Endothelial cell of umbilical vein (primary cell): ENCODE measurements at regions not wholly inside any gene's neighbourhood (a gene's known extent, or its start where the extent isn't known, plus 50 kb on each side); places are given as distances from the start of the nearest gene placed in this dataset.

ENCODE experiments used
- BruUV-seq: library from RNA; stranded (reverse); fragments of 400-500 nt; replicated peaks from 2 replicates; lab custom pipeline; 2021; lab: Mats Ljungman, UMichigan
- CTCF ChIA-PET: fragments of 300-600, 350-600 bp; sonication (Branson Sonifier 250); formaldehyde crosslinking; loops from one replicate; lab custom pipeline; 2021; ENCODE audit warnings: antibody characterized with exemption, inconsistent platforms; lab: Charles Lee
- POLR2A ChIA-PET: fragments of 300-600, 350-600 bp; sonication (Branson Sonifier 250); formaldehyde crosslinking; loops from one replicate; lab custom pipeline; 2021; ENCODE audit warnings: antibody characterized with exemption, inconsistent platforms; lab: Charles Lee
- DNase-seq: peaks from one replicate; pipeline ENCODE4 v3.0.0-alpha.2; 2011; ENCODE audit warnings: low read depth, low spot score
- FAIRE-seq: peaks from 2 replicates; lab custom pipeline; 2011; peaks lifted over from hg19 to GRCh38; lab: Jason Lieb, UNC
- H2AFZ ChIP-seq: 2 replicates; pipeline ENCODE4 v1.6.0; 2012; ENCODE audit warnings: low read depth, low read length, control low read depth, inconsistent platforms
- H3K27ac ChIP-seq: 2 replicates; pipeline ENCODE4 v1.5.1; 2011; ENCODE audit warnings: low read depth, mild to moderate bottlenecking, control low read depth, low read length, moderate library complexity; ENCODE audit not compliant: insufficient read depth
- H3K27me3 ChIP-seq, 2 experiments: 2 replicates each; pipeline versions ENCODE4 v1.6.0 to v1.6.1; 2011; ENCODE audit warnings: low read length in 2 of 2, mixed read lengths in 1 of 2; ENCODE audit not compliant: control insufficient read depth in 2 of 2, insufficient read depth in 2 of 2
- H3K36me3 ChIP-seq, 2 experiments: 2 replicates in 1 of 2; 3 replicates in 1 of 2; pipeline ENCODE4 v1.5.1; 2011; ENCODE audit warnings: low read length in 2 of 2, mild to moderate bottlenecking in 1 of 2, moderate library complexity in 1 of 2; ENCODE audit not compliant: control insufficient read depth in 2 of 2, insufficient read depth in 2 of 2; ENCODE audit errors: extremely low read depth in 1 of 2
- H3K4me1 ChIP-seq: 3 replicates; pipeline ENCODE4 v1.5.1; 2011; ENCODE audit warnings: mild to moderate bottlenecking, low read length; ENCODE audit not compliant: control insufficient read depth, insufficient read depth; ENCODE audit errors: extremely low read depth
- H3K4me2 ChIP-seq: 2 replicates; pipeline ENCODE4 v1.6.1; 2011; ENCODE audit warnings: low read length, control low read depth, mixed read lengths; ENCODE audit not compliant: insufficient read depth
- H3K4me3 ChIP-seq, 3 experiments: fragments of 200-600 bp in 1 of 3; sonication (generic), shearing (Covaris generic) in 1 of 3; replicated peaks in 1 of 3; 2 replicates each; pipeline ENCODE4 v1.5.1; 2011 to 2016; ENCODE audit warnings: control low read depth in 3 of 3, low read length in 3 of 3, mild to moderate bottlenecking in 2 of 3, inconsistent platforms in 1 of 3, low read depth in 1 of 3, moderate library complexity in 1 of 3; ENCODE audit not compliant: insufficient read depth in 1 of 3
- H3K79me2 ChIP-seq: 2 replicates; pipeline ENCODE4 v1.6.0; 2012; ENCODE audit warnings: low read length, inconsistent platforms; ENCODE audit not compliant: control insufficient read depth, insufficient read depth
- H3K9ac ChIP-seq: replicated peaks from 2 replicates; pipeline ENCODE3; 2011; ENCODE audit warnings: low read length, control low read depth; ENCODE audit not compliant: insufficient read depth; ENCODE audit errors: extremely low read depth
- H3K9me1 ChIP-seq: replicated peaks from 3 replicates; pipeline ENCODE4 v1.6.0; 2011; ENCODE audit warnings: mild to moderate bottlenecking, low read length; ENCODE audit not compliant: control insufficient read depth, insufficient read depth; ENCODE audit errors: extremely low read depth
- H3K9me3 ChIP-seq: replicated peaks from 2 replicates; pipeline ENCODE4 v1.5.1; 2012; ENCODE audit warnings: low read length, inconsistent platforms; ENCODE audit not compliant: control insufficient read depth, insufficient read depth
- H4K20me1 ChIP-seq: replicated peaks from 2 replicates; pipeline ENCODE3; 2011; ENCODE audit warnings: mild to moderate bottlenecking, low read length; ENCODE audit not compliant: control insufficient read depth, insufficient read depth; ENCODE audit errors: extremely low read depth
- EZH2 ChIP-seq: IDR thresholded peaks from 2 replicates; pipeline ENCODE4 v1.6.1; 2012; ENCODE audit warnings: borderline replicate concordance, low read depth, mild to moderate bottlenecking, moderate library complexity, low read length, inconsistent platforms; ENCODE audit not compliant: severe bottlenecking
- FOS ChIP-seq: IDR thresholded peaks from 2 replicates; pipeline ENCODE4 v1.6.1; 2011; ENCODE audit warnings: mild to moderate bottlenecking, low read length, moderate library complexity, borderline replicate concordance; ENCODE audit not compliant: insufficient read depth
- GATA2 ChIP-seq: IDR thresholded peaks from 2 replicates; pipeline ENCODE4 v1.7.0; 2011; ENCODE audit warnings: low read depth, mild to moderate bottlenecking, moderate library complexity, mixed read lengths, low read length; ENCODE audit not compliant: insufficient read length, insufficient read depth
- JUN ChIP-seq: IDR thresholded peaks from 2 replicates; pipeline ENCODE4 v1.6.1; 2011; ENCODE audit warnings: borderline replicate concordance, low read depth; ENCODE audit not compliant: insufficient read length, insufficient read depth
- MYC ChIP-seq: IDR thresholded peaks from one replicate; pipeline ENCODE4 v1.6.1; 2011; ENCODE audit warnings: mild to moderate bottlenecking, low read depth, low read length
- POLR2A ChIP-seq: IDR thresholded peaks from 2 replicates; pipeline ENCODE4 v1.6.1; 2012; ENCODE audit warnings: low read depth, mild to moderate bottlenecking, control low read depth, low read length
- POLR2AphosphoS5 ChIP-seq: IDR thresholded peaks from 2 replicates; pipeline ENCODE4 v1.6.1; 2012; ENCODE audit warnings: low read depth, mild to moderate bottlenecking, control low read depth, low read length, moderate library complexity; ENCODE audit not compliant: insufficient read depth
- dilution Hi-C: fragments of 300-500 bp; cut with MboI; formaldehyde crosslinking; loops from one replicate; pipeline ENCODE4 v1.15.0; 2019; ENCODE audit warnings: low sequenced_read_pairs; ENCODE audit not compliant: extremely low pct_ligation_motif_present
- intact Hi-C: fragments of 100-400 bp; cut with micrococcal nuclease; formaldehyde crosslinking; loops from one replicate; pipeline ENCODE4 v1.10.0; 2022
- TF ChIP-seq, protein P1 (sequence below), 2 donors: IDR thresholded peaks; 1 replicate in 1 of 2; 2 replicates in 1 of 2; pipeline ENCODE4 v1.5.1; 2011; ENCODE audit warnings: low read length in 2 of 2, mild to moderate bottlenecking in 2 of 2, moderate library complexity in 2 of 2, control low read depth in 1 of 2, inconsistent platforms in 1 of 2, low read depth in 1 of 2; ENCODE audit not compliant: insufficient read depth in 1 of 2; ENCODE audit errors: extremely low read depth in 1 of 2
- TF ChIP-seq, protein P2 (sequence below): IDR thresholded peaks from 2 replicates; pipeline ENCODE4 v1.6.1; 2011; ENCODE audit not compliant: insufficient read depth, insufficient read length

DNA sequence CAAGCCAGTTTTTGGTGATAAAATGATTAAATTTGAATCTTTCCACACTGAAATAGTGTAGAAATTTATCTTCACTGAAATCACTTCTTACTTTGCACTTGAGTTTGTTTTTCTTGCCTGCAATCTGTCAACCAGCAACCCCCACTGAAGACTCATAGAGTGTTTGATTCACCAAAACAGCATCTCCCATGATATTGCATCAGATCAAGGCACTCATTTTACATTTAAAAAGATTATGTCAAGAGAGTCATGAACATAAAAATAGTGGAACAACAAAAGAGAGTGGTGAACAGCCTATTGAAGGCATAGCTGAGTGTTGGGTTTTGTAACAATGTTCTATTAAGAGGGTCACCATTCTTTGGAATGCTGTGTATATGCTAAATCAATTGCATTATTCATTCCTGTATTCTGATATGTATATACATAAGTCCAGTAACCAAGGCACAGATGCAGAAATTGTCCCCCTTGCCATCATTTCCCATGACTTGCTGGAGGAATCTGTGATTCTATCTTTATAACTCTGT, 1934.9 kb downstream of the ARAP2 start:
- Histone ChIP-seq H4K20me1 (no peaks in the 10 kb centered on the region), H3K4me1 (no peaks in the 10 kb centered on the region), H3K27ac (no peak overlapping the region), H3K36me3 (no peaks in the 10 kb centered on the region), H2AFZ (no peak overlapping the region), H3K27me3 (no peaks in the 10 kb centered on the region), H3K79me2 (no peaks in the 10 kb centered on the region), H3K9me1 (no peaks in the 10 kb centered on the region), H3K9me3 (peaks cover 3% of the 10 kb centered on the region), H3K4me3 (no peak overlapping the region), H3K9ac (no peak overlapping the region), H3K4me2 (no peak overlapping the region)
- ChIA-PET CTCF (interaction anchor here (1.1 kb wide), 1 partner anchor 10 kb away, joined by 3 read pairs; no protein-coding TSS in a partner anchor), POLR2A (no interaction called here)
- intact Hi-C loops (no loop called here), dilution Hi-C loops (no loop called here)
- DNase-seq: no peak
- FAIRE-seq: no peak
- TF ChIP-seq, protein P1, sequence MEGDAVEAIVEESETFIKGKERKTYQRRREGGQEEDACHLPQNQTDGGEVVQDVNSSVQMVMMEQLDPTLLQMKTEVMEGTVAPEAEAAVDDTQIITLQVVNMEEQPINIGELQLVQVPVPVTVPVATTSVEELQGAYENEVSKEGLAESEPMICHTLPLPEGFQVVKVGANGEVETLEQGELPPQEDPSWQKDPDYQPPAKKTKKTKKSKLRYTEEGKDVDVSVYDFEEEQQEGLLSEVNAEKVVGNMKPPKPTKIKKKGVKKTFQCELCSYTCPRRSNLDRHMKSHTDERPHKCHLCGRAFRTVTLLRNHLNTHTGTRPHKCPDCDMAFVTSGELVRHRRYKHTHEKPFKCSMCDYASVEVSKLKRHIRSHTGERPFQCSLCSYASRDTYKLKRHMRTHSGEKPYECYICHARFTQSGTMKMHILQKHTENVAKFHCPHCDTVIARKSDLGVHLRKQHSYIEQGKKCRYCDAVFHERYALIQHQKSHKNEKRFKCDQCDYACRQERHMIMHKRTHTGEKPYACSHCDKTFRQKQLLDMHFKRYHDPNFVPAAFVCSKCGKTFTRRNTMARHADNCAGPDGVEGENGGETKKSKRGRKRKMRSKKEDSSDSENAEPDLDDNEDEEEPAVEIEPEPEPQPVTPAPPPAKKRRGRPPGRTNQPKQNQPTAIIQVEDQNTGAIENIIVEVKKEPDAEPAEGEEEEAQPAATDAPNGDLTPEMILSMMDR (IDR thresholded peaks at IDR 0.05; ENCODE audit: extremely low read depth in 1 of 2, insufficient read depth in 1 of 2, low read depth in 1 of 2, low read length in 2 of 2): no peak
- no peak for TF ChIP-seq GATA2
- no peak for TF ChIP-seq POLR2AphosphoS5
- no peak for TF ChIP-seq JUN
- TF ChIP-seq MYC: no peak
- no peak for TF ChIP-seq FOS
- TF ChIP-seq, protein P2, sequence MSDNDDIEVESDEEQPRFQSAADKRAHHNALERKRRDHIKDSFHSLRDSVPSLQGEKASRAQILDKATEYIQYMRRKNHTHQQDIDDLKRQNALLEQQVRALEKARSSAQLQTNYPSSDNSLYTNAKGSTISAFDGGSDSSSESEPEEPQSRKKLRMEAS: no peak
- no peak for TF ChIP-seq EZH2
- no peak for TF ChIP-seq POLR2A
- no TSS peak for BruUV-seq
